CD4-positive, alpha-beta T cell treated with Interleukin-12 subunit alpha and Interleukin-12 subunit beta, for 1 hour (primary cell): ENCODE measurements at regions not wholly inside any gene's neighbourhood (a gene's known extent, or its start where the extent isn't known, plus 50 kb on each side); places are given as distances from the start of the nearest gene placed in this dataset.
"Not testable (repeated sequence)": the region's sequence is repeated elsewhere in the genome, so short reads cannot be mapped to it uniquely, and the experiment has no call there.

Experiments used
- DNase-seq: peaks from one replicate; pipeline ENCODE4 v3.0.0-alpha.2; 2020

DNA sequence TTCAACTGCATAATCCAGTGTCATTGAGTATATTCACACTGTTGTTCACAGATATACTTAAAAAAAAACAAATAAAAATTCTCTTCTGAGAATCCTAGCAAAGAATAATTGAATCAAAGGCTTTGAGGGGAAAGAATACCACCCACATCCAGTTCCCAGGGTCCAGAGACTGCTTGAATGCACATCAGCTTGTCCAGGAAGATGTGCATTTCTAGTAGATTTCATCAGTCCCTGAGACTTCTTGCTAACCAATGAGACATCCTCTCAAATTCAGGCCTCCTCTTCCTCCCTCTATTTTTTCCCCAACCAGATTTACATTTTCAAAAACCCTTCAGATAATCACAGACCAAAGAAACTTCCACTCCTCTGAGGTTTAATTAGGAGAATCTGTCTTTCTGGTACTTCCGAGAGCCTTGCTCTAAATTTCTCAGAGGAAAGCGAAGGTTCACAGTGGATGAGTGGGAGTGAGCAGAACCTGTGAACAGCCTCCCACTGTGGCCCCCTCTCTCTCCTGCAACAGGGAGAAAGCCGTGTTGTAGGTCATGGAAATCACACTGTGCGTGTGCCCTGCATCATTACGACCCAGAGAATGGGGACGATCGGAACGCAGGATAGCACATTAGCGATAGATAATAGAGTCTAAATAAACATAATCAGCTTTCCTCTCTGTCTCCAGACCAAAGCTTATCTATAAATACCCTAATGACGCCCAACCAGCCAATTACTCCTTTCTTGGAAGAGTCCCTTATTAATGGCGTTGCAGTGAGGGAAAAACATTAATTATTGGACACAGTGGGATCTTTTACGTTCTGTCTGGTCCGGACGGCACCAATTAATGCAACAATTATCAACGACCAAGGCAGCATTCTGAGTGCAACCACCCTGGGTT lies 212.5 kb downstream of the EMX2 start:
- DNase-seq = no peak

DNA sequence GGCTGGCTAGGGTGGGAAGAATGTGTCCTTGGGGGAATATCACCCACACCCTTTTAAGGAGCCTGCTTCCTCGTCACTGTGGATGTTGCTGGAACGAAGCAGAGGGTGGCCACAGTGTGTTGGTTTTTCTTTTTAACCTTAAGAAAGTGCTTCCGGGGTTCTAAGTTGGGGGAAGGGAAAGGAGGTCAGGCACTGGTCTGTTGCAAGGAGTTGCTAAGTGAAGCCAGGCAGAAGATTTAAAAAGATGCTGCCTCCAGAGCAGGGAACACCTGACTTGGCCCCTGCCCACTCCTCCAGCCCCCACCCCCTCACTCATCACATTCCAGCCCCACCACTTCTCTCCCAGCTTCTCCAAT lies 213.1 kb downstream of the EMX2 start:
- DNase-seq = no peak

DNA sequence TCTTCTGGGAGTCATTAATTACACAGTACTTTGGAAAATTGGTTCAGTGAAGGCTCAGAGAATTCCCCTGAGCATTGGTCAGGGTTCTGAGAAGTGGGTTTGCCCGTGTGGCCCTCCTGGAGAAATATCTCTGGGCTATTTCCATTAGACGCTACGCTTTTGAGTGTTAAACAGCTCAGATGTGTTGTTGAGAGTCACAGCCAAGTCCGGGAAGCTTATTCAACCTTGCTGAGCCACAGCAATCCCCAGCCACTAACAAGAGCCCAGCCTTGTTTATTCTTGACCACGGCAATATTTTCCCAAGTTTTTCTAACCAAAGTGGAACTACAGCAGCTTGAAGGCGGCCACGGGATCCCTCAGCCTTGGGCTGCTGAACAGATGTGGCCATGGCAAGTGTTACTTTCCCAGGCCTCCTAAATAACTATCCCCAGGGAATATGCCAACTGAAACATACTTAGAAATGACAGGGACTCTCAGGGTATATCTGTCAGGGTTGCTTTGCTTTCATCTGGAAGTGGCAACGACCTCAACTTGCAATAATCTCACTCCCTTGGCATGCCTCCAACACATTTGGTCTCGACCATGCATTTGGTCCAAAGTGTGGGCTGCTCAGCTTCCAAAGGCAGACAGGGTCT lies 214.7 kb downstream of the EMX2 start:
- DNase-seq = no peak

DNA sequence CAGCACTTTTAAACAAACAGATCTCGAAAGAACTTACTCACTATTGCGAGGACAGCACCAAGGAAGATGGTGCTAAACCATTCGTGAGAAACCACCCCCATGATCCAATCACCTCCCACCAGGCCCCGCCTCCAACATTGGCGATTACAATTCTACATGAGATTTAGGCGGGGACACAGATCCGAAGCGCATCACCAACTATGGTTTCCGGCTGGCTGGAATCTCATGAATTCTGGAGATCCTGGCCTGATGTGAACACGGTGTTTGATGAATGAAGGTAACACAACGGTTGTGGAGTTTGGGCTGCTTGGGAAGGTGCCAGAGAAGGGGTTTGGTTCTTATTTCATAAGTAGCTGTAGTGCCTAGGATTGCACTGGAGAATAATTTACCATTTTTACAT lies 216.7 kb downstream of the EMX2 start:
- DNase-seq = no peak

DNA sequence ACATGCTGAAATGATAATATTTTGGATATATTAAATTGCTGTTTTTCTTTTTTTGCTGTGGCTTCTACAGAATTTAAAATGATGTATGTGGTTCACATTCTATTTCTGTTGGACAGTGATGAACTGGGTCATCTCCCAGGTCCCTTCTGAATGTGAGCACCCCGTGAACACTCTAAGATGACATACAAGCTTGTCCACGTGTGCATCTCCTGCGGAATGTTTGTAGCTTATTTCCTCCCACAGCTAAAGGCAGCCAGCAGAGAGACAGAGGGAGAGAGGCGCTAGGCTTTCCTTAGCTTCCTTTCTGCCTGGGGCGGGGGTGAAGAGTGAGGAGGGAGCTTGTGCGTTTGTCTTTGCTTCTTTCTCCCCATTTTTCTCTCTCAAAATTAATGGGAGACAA lies 219.1 kb downstream of the EMX2 start:
- DNase-seq = no peak

DNA sequence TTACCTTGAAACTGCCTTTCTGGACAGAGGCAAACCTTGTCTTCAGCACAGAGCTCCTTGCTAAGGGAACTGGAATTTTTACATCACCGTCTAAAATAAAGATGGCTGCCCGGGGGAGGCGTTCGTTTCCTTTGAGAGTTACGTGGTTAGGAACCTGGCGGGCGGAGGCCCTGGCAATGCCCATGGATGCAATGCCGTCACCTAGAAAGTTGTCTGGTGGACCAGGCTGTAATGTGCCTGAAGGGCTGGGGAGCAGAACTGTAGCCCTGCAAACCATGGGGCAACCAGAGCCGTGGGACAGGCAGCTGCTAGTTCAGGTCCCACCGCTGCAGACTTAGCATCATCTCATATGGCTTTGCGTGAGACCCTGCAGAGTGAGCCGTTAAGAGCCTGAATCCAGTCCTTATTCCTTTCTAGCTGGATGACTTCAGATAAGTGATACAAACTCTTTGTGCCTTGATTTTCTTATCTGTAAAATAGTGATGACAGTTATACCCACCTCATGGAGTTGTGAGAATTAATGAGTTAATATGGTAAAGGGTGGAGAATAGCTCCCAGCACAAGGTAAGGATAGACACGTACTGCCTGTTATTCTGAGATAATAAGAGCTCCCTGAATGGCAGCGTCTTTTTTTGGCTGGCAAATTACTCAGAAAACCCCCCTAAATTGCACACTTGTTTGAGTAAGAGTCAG lies 219.7 kb downstream of the EMX2 start:
- DNase-seq = no peak

DNA sequence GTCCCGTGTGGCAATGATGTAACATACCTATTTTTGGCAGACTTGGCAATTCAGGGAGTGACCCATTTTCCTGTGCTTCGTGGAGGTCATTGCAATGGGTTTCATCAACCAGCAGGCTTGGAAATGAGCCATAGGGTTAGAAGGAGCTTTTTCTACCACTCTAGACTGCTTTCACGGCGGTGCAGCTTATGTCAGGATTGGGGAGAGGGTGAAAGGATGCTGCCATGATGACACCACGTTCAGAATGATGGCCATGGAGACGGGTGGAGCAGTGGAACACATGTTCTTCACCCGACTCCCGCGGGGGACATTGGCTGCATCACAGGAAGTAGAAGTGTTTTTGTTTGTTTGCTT lies 220.2 kb downstream of the EMX2 start:
- no peak for DNase-seq

DNA sequence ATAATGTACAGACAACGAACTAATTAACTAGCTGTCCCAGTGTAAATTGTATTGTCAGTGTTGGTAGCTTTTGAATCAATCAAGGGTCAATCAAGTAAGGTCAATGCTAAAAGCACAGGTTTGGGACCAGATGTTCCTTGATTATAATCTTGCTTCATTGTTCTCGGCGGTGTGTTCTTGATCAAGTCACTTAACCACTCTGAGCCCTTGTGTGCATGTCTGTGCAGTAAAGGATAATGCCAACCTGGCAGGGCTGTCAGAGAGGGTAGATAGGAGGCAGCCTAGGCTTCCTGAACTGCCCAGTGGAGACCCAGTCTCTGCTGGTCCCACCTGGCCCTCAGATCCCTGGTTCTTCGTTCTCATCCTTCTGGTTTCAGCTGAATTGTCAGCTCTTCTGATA lies 221.0 kb downstream of the EMX2 start:
- DNase-seq = no peak

DNA sequence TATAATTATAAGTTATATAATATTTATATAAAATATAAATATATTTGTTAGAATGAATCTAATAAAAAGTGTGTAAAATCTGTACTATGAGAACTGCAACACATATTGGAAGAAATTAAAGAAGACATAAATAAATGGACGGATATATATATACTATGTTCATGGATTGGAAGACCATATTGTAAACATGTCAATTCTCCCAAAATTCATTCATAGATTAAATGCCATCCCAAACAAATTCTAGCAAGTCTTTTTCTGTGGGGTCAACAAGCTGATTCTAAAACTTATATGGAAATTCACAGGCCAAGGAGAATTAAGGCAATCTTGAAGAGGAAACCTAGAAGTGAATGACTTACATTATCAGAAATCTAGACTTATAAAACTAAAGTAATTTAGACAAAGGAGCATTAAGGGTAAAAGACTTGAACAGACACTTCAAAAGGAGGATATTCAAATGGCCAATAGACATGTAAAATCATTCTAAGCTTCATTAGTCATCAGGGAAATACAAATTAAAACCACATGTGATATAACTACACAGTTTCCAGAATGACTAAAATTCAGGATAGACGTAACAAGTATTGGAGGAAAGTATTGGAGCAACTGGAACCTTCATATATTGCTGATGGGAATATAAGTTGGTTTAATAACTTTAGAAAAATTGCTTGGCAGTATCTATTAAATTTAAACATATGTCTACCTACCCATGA lies 225.9 kb downstream of the EMX2 start:
- DNase-seq = no peak

DNA sequence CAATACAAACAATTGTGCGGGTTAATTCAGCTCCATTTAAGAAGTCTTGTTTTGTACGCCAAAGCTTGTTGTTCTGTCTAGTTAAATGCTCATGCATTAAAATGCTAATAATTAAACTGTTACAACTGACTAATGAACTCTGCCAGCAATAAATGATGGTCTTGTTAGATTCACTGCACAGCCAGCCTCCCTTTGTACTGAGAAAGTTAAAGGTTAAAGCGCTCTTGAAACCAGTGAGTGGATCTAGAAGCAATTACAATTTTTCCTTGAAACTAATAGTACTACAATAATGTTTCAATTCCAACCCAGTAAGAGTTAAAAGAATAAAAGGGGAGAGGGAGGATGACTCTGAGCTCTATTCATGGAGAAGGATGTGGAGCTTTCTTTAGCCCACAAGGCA lies 233.0 kb downstream of the EMX2 start:
- DNase-seq = no peak

DNA sequence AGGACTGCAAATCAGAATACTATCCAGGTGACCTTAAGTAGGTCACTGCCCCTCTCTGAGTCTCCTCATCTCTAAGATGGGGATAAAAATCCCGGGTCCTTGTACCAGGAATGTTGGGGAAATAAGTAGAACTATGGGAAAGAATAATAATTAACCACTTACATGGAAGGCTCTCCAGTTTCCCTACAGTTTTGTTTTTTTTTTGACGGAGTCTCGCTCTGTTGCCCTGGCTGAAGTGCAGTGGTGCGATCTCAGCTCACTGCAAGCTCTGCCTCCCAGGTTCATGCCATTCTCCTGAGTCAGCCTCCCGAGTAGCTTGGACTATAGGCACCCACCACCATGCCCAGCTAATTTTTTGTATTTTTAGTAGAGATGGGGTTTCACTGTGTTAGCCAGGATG lies 234.7 kb downstream of the EMX2 start:
- not testable (repeated sequence) for DNase-seq

DNA sequence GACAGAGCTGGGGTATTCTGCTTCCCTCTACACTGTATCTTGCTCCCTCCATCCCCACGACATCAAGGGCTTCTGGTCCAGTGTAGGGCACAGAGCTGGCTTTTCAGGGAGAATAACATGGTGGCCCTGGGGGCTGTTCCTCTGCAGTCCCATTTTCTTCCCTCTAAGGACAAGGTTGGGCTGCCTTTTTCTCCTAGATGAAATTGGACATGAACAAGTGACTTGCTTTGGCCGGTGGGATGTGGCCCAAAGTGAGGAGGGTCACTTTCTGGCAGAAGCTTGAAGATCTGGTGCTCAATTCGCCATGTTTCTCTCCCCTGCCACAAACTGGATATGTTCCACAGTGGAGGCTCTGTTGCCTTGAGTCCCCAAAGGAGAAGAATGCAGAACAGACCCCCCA lies 235.7 kb downstream of the EMX2 start:
- DNase-seq = no peak

DNA sequence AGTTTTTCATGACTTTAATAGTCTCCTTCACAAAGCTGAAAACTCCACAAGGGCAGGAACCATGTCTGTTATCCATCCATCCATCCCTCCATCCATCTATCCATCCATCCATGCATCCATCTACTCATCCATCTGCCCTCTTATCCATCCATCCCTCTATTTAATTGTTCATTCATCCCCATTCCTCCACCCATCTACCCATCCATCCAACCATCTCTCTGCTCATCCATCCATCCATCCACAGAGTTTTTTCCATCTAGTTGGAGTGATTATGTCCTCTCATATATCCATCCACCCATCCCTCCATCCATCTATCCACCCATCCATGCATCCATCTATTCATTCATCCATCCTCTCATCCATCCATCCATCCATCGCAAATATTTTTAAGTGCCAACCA lies 237.9 kb downstream of the EMX2 start:
- DNase-seq = no peak

DNA sequence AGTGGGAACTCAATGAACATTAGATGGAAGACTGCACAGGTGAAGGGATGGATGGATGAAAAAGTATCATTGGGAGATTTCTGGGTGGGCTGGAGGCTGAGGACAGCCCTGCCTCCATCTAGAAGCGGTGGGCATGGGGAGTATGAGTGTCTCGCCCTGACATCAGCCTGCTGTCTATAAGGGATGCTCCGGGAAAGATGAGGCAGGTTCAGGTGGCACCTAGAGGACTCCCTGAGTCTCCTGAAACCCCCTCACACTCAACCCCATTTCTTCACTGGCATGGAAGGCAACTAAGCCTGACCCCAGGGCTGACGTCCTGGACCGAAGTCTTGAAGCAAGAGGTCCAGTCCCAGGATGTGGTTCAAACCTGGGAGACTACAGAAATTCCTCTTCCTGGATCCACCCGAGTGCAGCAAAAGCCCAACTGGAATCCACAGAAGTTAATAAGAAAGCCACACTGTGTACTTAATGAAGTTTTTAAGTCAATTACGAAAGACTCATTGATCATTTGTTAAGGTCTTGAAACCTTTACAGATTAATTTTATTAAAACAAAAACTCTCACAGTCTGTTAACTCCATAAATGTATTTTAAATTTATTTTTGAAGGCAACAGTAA lies 238.8 kb downstream of the EMX2 start:
- DNase-seq = no peak

DNA sequence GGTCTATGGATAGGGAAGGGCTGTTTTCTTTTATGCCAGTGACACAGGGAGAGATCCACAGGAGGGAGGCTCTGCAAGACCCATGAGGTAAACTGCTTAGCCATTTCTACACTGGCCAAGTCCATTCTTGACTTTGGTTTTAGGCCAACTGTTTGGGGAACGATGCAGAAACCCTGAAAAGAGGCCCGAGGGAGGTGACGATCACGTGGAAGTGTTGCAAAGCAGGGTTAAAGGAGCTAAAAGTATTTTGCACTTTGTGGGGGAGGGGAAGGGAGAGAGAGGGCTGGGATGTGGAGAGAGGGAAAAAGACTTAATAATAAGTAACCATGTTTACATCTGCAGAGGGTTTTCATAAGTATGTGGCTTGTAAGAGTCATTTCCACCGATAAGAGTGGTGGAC lies 239.7 kb downstream of the EMX2 start:
- no peak for DNase-seq

DNA sequence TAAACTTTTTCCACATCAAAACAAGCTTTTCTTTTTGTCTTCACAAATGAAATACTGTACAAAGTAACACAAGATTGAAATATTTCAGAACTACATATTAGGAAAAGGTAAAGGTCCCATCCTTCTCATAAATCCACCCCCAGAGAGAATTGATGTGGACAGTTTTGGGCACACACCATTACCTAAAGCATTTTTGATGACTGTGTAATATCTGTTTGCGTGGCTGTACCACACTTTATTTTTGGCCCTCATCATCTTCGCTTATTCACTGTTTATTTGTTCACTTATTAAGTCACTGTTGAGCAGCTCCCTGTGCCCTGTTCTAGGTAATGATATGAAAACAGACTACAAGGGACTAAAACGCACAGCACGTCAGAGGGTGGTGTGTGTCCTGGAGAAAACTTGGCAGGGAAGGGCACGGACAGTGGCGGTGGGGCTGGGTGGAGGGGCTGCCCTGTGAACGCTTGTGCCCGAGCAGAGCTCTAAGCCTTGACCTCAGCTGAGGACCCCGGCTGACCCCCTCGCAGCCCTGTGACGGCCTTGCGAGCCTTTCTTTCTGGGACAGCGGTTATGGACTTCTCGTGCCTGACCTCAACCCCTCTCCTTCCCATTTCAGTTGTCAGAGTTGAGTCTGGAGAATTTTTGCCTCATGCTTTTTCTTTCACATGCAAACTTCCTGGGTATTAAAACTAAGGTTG lies 241.3 kb downstream of the EMX2 start:
- no peak for DNase-seq

DNA sequence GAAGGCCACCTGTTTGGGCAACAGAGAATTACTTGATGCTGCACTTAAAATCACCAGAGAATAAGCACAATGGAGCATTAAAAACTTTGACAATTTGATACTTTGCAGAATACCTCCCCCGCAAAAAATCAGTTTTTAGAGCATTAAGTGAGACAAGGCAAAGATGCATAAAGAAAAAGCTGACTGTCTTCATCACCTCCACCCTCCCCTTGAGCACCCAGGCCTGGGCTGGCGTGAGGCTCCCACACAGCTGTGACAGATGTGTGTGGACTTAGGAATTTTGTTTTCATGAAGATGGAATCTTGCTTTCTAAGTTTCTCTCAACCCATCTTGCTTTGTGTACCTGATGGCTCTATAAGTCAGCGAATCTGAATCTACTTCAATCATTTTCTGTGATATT lies 242.2 kb downstream of the EMX2 start:
- no peak for DNase-seq

DNA sequence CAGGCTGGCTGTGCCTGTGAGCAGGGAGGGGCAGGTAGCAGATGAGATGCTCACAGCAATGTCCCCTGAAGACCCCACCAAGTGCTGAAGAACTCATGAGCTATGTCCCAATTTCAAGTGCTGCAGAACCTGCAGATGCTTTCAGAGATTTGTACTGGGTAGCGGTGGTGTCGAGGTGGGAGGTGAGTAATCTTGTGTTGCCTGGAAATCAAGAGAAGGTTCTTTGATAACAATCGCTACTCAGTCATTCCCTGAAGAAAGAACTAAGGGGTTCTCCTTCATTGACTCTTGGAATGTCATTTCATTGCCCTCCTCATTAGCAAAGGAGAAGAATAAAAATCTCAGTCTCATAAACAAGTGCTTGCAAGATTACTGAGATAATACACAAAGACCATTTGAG lies 246.4 kb downstream of the EMX2 start:
- no peak for DNase-seq

DNA sequence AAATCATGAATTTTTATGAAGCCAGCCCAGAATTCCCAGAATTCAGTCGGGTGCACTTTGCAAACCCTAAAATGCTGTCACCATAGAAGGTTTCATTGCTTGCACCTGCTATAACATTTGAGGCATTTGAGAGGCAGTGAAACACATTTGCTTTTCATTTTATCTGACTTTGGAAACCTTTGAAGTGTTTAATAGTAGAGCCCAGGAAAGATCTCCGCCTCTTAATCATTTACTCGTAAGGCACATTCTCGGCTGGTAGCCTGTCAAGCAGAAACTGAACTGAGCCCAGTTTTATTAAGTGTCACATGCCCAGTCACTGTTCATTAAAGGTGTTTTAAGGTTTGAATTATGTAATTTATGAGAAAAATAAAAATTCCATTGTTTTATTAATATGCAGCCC lies 247.6 kb downstream of the EMX2 start:
- no peak for DNase-seq

DNA sequence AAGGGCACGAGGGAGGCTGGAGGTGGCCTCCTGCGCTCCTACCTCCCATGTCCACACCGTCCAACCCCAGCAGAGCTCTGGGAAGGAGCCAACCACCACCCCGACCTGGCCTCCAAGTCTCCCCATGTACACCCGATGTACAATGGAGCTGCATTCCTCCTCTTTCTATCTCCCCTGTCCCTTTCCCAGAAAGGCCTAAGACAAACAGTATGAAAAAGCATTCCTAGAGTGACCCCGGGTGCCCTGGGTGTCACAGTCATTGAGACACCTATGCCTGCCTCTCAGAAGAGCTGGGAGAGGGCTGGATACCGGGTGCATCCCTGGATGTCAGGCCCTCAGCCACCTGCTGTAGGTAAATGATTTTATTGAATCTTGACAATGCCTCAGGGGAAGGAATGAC lies 248.1 kb downstream of the EMX2 start:
- DNase-seq = no peak

DNA sequence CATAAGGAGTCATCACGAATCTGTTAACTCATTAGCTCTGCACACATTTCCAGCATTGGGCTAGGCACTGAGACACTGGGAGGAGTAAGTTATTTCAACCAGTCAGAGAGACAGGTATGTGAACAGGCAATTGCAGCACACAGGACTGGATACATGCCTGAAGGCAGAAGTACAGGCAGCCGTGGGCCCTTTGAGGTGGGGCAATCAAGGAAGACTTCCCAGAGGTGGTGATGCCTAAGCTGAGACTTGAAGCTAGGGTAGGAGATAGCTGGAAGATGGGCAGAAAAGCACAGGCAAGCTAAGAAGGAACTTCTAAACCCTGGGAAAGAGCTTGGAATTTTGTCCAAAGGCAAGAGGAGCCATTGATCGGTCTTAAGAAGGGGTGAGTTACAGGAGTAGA lies 249.7 kb downstream of the EMX2 start:
- no peak for DNase-seq

DNA sequence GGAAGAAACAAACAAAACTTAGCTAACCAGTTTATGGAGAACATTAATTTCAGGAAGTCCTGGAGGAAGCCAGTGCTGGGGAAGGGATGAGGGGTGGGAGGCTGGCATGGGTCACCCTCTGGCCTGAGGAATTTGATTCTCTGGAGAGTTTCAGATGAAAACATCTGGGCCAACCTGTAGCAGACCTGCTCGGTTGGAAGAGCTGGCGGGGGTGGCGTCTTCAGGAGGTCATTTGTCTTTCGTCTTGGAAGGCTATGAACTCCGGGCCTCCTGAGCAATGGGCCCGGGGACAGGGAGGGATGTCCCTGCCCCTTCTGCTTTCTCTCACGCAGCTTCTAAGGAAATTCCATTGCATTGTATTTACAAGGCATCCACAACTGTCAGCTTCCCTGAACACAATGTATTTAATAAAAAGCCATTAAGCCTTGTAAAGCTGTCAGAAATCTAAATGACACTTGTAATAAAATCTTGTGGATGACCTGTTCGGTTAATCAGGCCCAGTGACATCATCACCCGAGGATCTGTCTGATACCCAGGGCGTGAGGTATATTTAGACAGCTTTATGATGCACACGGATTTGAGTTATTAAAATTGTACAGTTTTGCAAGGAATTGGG lies 250.5 kb downstream of the RAB11FIP2 start:
- DNase-seq = no peak
